H9 (cell line): ENCODE measurements at regions not wholly inside any gene's neighbourhood (a gene's known extent, or its start where the extent isn't known, plus 50 kb on each side); places are given as distances from the start of the nearest gene placed in this dataset.

Experiments
- DNase-seq: peaks from one replicate; pipeline ENCODE4 v3.0.0-alpha.2; 2017
- H2AFZ ChIP-seq: one replicate; pipeline ENCODE4 v1.6.1; 2013; ENCODE audit warnings: mild to moderate bottlenecking, low read length, control low read depth, moderate library complexity
- H2AK5ac ChIP-seq: 2 replicates; pipeline ENCODE4 v1.6.1; 2013; ENCODE audit warnings: low read length, control low read depth, mixed read lengths; ENCODE audit not compliant: insufficient read length
- H2BK120ac ChIP-seq: one replicate; pipeline ENCODE4 v1.6.1; 2013; ENCODE audit warnings: low read depth, mild to moderate bottlenecking, low read length, control low read depth, inconsistent platforms; ENCODE audit not compliant: poor library complexity, severe bottlenecking
- H2BK12ac ChIP-seq: 2 replicates; pipeline ENCODE4 v1.6.1; 2013; ENCODE audit warnings: low read length, control low read depth, mixed read lengths, low read depth; ENCODE audit not compliant: insufficient read length
- H2BK15ac ChIP-seq: 2 replicates; pipeline ENCODE4 v1.6.1; 2013; ENCODE audit warnings: low read depth, low read length, control low read depth
- H2BK20ac ChIP-seq: one replicate; pipeline ENCODE4 v1.6.1; 2013; ENCODE audit warnings: low read depth, mild to moderate bottlenecking, low read length, control low read depth, inconsistent platforms; ENCODE audit not compliant: poor library complexity, severe bottlenecking
- H2BK5ac ChIP-seq: 2 replicates; pipeline ENCODE4 v1.6.1; 2013; ENCODE audit warnings: low read length, control low read depth, mixed read lengths; ENCODE audit not compliant: insufficient read length
- H3K14ac ChIP-seq: 2 replicates; pipeline ENCODE4 v1.6.1; 2013; ENCODE audit warnings: low read length, control low read depth; ENCODE audit not compliant: insufficient read depth
- H3K18ac ChIP-seq: 2 replicates; pipeline ENCODE4 v1.6.1; 2013; ENCODE audit warnings: low read depth, mild to moderate bottlenecking, mixed read lengths, low read length, control low read depth; ENCODE audit not compliant: insufficient read length
- H3K23ac ChIP-seq: 2 replicates; pipeline ENCODE4 v1.6.1; 2013; ENCODE audit warnings: low read length, control low read depth, mixed read lengths, low read depth; ENCODE audit not compliant: insufficient read length
- H3K23me2 ChIP-seq: 2 replicates; pipeline ENCODE4 v1.6.1; 2013; ENCODE audit warnings: low read depth, mild to moderate bottlenecking, mixed read lengths, low read length, control low read depth; ENCODE audit not compliant: insufficient read length, poor library complexity, severe bottlenecking
- H3K27ac ChIP-seq: 2 replicates; pipeline ENCODE4 v1.5.1; 2013; ENCODE audit warnings: low read length, control low read depth, mixed read lengths, low read depth; ENCODE audit not compliant: insufficient read length
- H3K27me3 ChIP-seq: 2 replicates; pipeline ENCODE4 v1.6.1; 2013; ENCODE audit warnings: low read length, control low read depth, inconsistent platforms; ENCODE audit not compliant: insufficient read depth
- H3K4ac ChIP-seq: 2 replicates; pipeline ENCODE4 v1.6.1; 2013; ENCODE audit warnings: low read depth, mild to moderate bottlenecking, control low read depth, inconsistent platforms, low read length, moderate library complexity
- H3K4me1 ChIP-seq: 2 replicates; pipeline ENCODE4 v1.6.1; 2013; ENCODE audit warnings: low read length, control low read depth, inconsistent platforms; ENCODE audit not compliant: insufficient read depth
- H3K4me2 ChIP-seq: 2 replicates; pipeline ENCODE4 v1.6.1; 2013; ENCODE audit warnings: low read length, control low read depth, mixed read lengths; ENCODE audit not compliant: insufficient read length, insufficient read depth
- H3K56ac ChIP-seq: 2 replicates; pipeline ENCODE4 v1.6.1; 2013; ENCODE audit warnings: low read depth, mild to moderate bottlenecking, mixed read lengths, low read length, control low read depth; ENCODE audit not compliant: insufficient read length
- H3K79me1 ChIP-seq: 2 replicates; pipeline ENCODE4 v1.6.1; 2013; ENCODE audit warnings: low read depth, mild to moderate bottlenecking, moderate library complexity, low read length, control low read depth, inconsistent platforms; ENCODE audit not compliant: insufficient read depth, poor library complexity, severe bottlenecking
- H3K79me2 ChIP-seq: 2 replicates; pipeline ENCODE4 v1.6.1; 2013; ENCODE audit warnings: low read length, control low read depth, inconsistent platforms; ENCODE audit not compliant: insufficient read depth
- H3K9ac ChIP-seq: 2 replicates; pipeline ENCODE4 v1.6.1; 2013; ENCODE audit warnings: low read length, control low read depth, mixed read lengths; ENCODE audit not compliant: insufficient read length; ENCODE audit errors: extremely low read depth
- H3K9me3 ChIP-seq: one replicate; pipeline ENCODE4 v1.6.1; 2013; ENCODE audit warnings: low read depth, low read length, inconsistent platforms; ENCODE audit not compliant: control insufficient read depth
- H3T11ph ChIP-seq: one replicate; pipeline ENCODE4 v1.6.1; 2013; ENCODE audit warnings: mild to moderate bottlenecking, low read length, control low read depth, inconsistent platforms
- H4K20me1 ChIP-seq: one replicate; pipeline ENCODE4 v1.6.1; 2013; ENCODE audit not compliant: control insufficient read depth, insufficient read length, insufficient read depth
- H4K5ac ChIP-seq: 2 replicates; pipeline ENCODE4 v1.6.1; 2013; ENCODE audit warnings: low read depth, mild to moderate bottlenecking, mixed read lengths, low read length, control low read depth; ENCODE audit not compliant: insufficient read length
- H4K8ac ChIP-seq: replicated peaks from 2 replicates; pipeline ENCODE4 v1.6.1; 2013; ENCODE audit warnings: low read length, control low read depth, mixed read lengths, low read depth; ENCODE audit not compliant: insufficient read length
- H4K91ac ChIP-seq: 2 replicates; pipeline ENCODE4 v1.6.1; 2013; ENCODE audit warnings: low read depth, mild to moderate bottlenecking, moderate library complexity, mixed read lengths, low read length, control low read depth; ENCODE audit not compliant: insufficient read length
- H3K27ac Mint-ChIP-seq, 3 experiments: 2 replicates in 2 of 3; 3 replicates in 1 of 3; pipeline ENCODE4 v1.8.0; 2020 to 2021; ENCODE audit warnings: mixed read lengths in 3 of 3, mild to moderate bottlenecking in 1 of 3, moderate library complexity in 1 of 3
- H3K27me3 Mint-ChIP-seq: 2 replicates; pipeline ENCODE4 v1.8.0; 2021; ENCODE audit warnings: low read depth, mild to moderate bottlenecking, moderate library complexity, mixed read lengths
- H3K36me3 Mint-ChIP-seq, 3 experiments: 2 replicates in 2 of 3; 3 replicates in 1 of 3; pipeline ENCODE4 v1.8.0; 2020 to 2021; ENCODE audit warnings: low read depth in 3 of 3, mixed read lengths in 3 of 3; ENCODE audit not compliant: insufficient read depth in 1 of 3
- H3K4me1 Mint-ChIP-seq, 2 experiments: 2 replicates each; pipeline ENCODE4 v1.8.0; 2020; ENCODE audit warnings: mixed read lengths in 2 of 2
- H3K4me3 Mint-ChIP-seq, 2 experiments: 2 replicates in 1 of 2; 3 replicates in 1 of 2; pipeline ENCODE4 v1.8.0; 2020 to 2021; ENCODE audit warnings: mild to moderate bottlenecking in 2 of 2, mixed read lengths in 2 of 2, moderate library complexity in 1 of 2
- H3K9me3 Mint-ChIP-seq, 2 experiments: 2 replicates in 1 of 2; 3 replicates in 1 of 2; pipeline ENCODE4 v1.8.0; 2020; ENCODE audit warnings: mild to moderate bottlenecking in 2 of 2, mixed read lengths in 2 of 2, moderate library complexity in 1 of 2
- WGBS: extraction: QIAGEN DNeasy Blood & Tissue Kit; methylation state at CpG from one replicate; pipeline ENCODE4 v1.1.7; 2013; ENCODE audit warnings: missing lambda C conversion rate, low lambda C conversion rate, mixed read lengths; ENCODE audit not compliant: insufficient read length; ENCODE audit errors: extremely low coverage; 5-methylcytosine and 5-hydroxymethylcytosine counted together
- TF ChIP-seq, protein P1 (sequence below): fragments of 200-600 bp; sonication (generic); conservative IDR thresholded peaks from 3 replicates; pipeline ENCODE4 v1.8.0; 2021; ENCODE audit warnings: antibody characterized with exemption, mild to moderate bottlenecking

- H3K18ac ChIP-seq, result no peak overlapping the region
- H3K4ac ChIP-seq, result no peak overlapping the region
- DNase-seq, result no peak
- no CpG with 5 or more reads among the region's 2 CpGs for WGBS
- H3K79me2 ChIP-seq, result no peaks in the 10 kb centered on the region
- H3K56ac ChIP-seq, result no peak overlapping the region
- no peak overlapping the region for H2AFZ ChIP-seq
- H4K20me1 ChIP-seq, result no peaks in the 10 kb centered on the region
- H2BK12ac ChIP-seq, result no peak overlapping the region
- Mint-ChIP-seq H3K36me3 (peaks cover 3 to 8% (median 4%) of the 10 kb centered on the region in 3 experiments; a peak in 4 of 7 replicates), H3K4me3 (no peak overlapping the region), H3K27ac (no peak overlapping the region), H3K4me1 (no peaks in the 10 kb centered on the region), H3K27me3 (no peaks in the 10 kb centered on the region), H3K9me3 (peaks cover 13 to 36% of the 10 kb centered on the region in 2 experiments)
- no peaks in the 10 kb centered on the region for H3K23me2 ChIP-seq
- no peak overlapping the region for H3K4me2 ChIP-seq
- no peak overlapping the region for H2BK5ac ChIP-seq
- H3K27me3 ChIP-seq, result no peaks in the 10 kb centered on the region
- H3K4me1 ChIP-seq, result no peaks in the 10 kb centered on the region
- no peaks in the 10 kb centered on the region for H3K9me3 ChIP-seq
- no peak overlapping the region for H2AK5ac ChIP-seq
- H3K27ac ChIP-seq, result no peak overlapping the region
- H3K9ac ChIP-seq, result no peak overlapping the region
- H2BK15ac ChIP-seq, result no peak overlapping the region
- no peak overlapping the region for H3K14ac ChIP-seq
- no peak overlapping the region for H4K8ac ChIP-seq
- H2BK20ac ChIP-seq, result no peak overlapping the region
- H4K91ac ChIP-seq, result no peak overlapping the region
- H3K79me1 ChIP-seq, result no peaks in the 10 kb centered on the region
- H4K5ac ChIP-seq, result no peak overlapping the region
- TF ChIP-seq, protein P1, sequence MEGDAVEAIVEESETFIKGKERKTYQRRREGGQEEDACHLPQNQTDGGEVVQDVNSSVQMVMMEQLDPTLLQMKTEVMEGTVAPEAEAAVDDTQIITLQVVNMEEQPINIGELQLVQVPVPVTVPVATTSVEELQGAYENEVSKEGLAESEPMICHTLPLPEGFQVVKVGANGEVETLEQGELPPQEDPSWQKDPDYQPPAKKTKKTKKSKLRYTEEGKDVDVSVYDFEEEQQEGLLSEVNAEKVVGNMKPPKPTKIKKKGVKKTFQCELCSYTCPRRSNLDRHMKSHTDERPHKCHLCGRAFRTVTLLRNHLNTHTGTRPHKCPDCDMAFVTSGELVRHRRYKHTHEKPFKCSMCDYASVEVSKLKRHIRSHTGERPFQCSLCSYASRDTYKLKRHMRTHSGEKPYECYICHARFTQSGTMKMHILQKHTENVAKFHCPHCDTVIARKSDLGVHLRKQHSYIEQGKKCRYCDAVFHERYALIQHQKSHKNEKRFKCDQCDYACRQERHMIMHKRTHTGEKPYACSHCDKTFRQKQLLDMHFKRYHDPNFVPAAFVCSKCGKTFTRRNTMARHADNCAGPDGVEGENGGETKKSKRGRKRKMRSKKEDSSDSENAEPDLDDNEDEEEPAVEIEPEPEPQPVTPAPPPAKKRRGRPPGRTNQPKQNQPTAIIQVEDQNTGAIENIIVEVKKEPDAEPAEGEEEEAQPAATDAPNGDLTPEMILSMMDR, result no peak
- H2BK120ac ChIP-seq, result no peak overlapping the region
- no peak overlapping the region for H3K23ac ChIP-seq
- no peak overlapping the region for H3T11ph ChIP-seq
Measured at GRCh38 chrX:126238220-126238619, 72.1 kb upstream of the DCAF12L2 start.
